Left lung (tissue), 4 donors: ENCODE measurements at regions not wholly inside any gene's neighbourhood (a gene's known extent, or its start where the extent isn't known, plus 50 kb on each side); places are given as distances from the start of the nearest gene placed in this dataset.

Experiments
- ATAC-seq: fragments of 200-7000 bp; cut with Tn5 transposase; one replicate; pipeline ENCODE4 v1.9.1; 2020; ENCODE audit warnings: moderate library complexity
- DNase-seq, 4 donors: peaks; one replicate each; pipeline ENCODE4 v3.0.0-alpha.2; 2013 to 2020
- H3K27ac ChIP-seq, 2 donors: fragments of 200-600 bp; sonication (generic) in 1 of 2; one replicate each; pipeline versions ENCODE4 v1.5.0 to v1.8.0; 2020 to 2021
- H3K27me3 ChIP-seq, 2 donors: fragments of 200-600 bp; sonication (generic) in 1 of 2; one replicate each; pipeline versions ENCODE4 v1.5.0 to v1.8.0; 2020 to 2021
- H3K36me3 ChIP-seq, 2 donors: fragments of 200-600 bp; sonication (generic) in 1 of 2; one replicate each; pipeline versions ENCODE4 v1.5.0 to v1.8.0; 2020 to 2021
- H3K4me1 ChIP-seq, 2 donors: fragments of 200-600 bp; one replicate each; pipeline ENCODE4 v1.8.0; 2021
- H3K4me3 ChIP-seq, 2 donors: fragments of 200-600 bp; sonication (generic) in 1 of 2; one replicate each; pipeline versions ENCODE4 v1.5.0 to v1.8.0; 2020 to 2021; ENCODE audit warnings: mild to moderate bottlenecking in 1 of 2
- H3K9me3 ChIP-seq, 2 donors: fragments of 200-600 bp; sonication (generic) in 1 of 2; one replicate each; pipeline versions ENCODE4 v1.5.0 to v1.8.0; 2020 to 2021
- CTCF ChIP-seq, 2 donors: fragments of 200-600 bp; sonication (generic) in 1 of 2; IDR thresholded peaks; one replicate each; pipeline versions ENCODE4 v1.5.0 to v1.8.0; 2021; ENCODE audit warnings: antibody characterized with exemption in 2 of 2
- intact Hi-C, 2 donors: fragments of 100-400 bp; cut with DNase I; formaldehyde crosslinking; loops; one replicate each; pipeline versions ENCODE4 v1.11.2 to v1.14.2; 2022
- donor health status: DM: no; HTN: yes; CAD: no.
- donor health status: DM: no; HTN: no; CAD: no.

GRCh38 chr7:21173436-21173835 lies 254.4 kb upstream of the SP4 start:
- no peak for TF ChIP-seq CTCF (IDR thresholded peaks at IDR 0.05)
- no peak overlapping the region for H3K27ac ChIP-seq
- no peaks in the 10 kb centered on the region for H3K9me3 ChIP-seq
- no peaks in the 10 kb centered on the region for H3K36me3 ChIP-seq
- no peaks in the 10 kb centered on the region for H3K4me1 ChIP-seq
- H3K4me3 ChIP-seq: no peak overlapping the region
- DNase-seq: no peak
- H3K27me3 ChIP-seq: peaks cover 9 to 21% of the 10 kb centered on the region in 2 donors
- ATAC-seq: no peak
- intact Hi-C loops: no loop called here

GRCh38 chr7:21175714-21176113 lies 252.2 kb upstream of the SP4 start:
- TF ChIP-seq CTCF (IDR thresholded peaks at IDR 0.05): no peak
- H3K27me3 ChIP-seq: no peaks in the 10 kb centered on the region
- no peak overlapping the region for H3K27ac ChIP-seq
- no peak overlapping the region for H3K4me3 ChIP-seq
- DNase-seq (no peak), ATAC-seq (no peak)
- H3K36me3 ChIP-seq: no peaks in the 10 kb centered on the region
- H3K9me3 ChIP-seq: no peaks in the 10 kb centered on the region
- intact Hi-C loops: no loop called here
- H3K4me1 ChIP-seq: no peaks in the 10 kb centered on the region

GRCh38 chr7:21184942-21185652 lies 242.8 kb upstream of the SP4 start:
- Histone ChIP-seq H3K4me3 (no peak overlapping the region), H3K4me1 (no peaks in the 10 kb centered on the region), H3K27me3 (no peaks in the 10 kb centered on the region), H3K27ac (no peak overlapping the region), H3K9me3 (peaks cover 0 to 2% of the 10 kb centered on the region in 2 donors), H3K36me3 (no peaks in the 10 kb centered on the region)
- ATAC-seq (no peak), DNase-seq (no peak)
- TF ChIP-seq CTCF (IDR thresholded peaks at IDR 0.05): no peak
- intact Hi-C loops: no loop called here

- no peak overlapping the region for H3K4me3 ChIP-seq
- TF ChIP-seq CTCF (IDR thresholded peaks at IDR 0.05): no peak
- H3K27ac ChIP-seq: no peak overlapping the region
- no peaks in the 10 kb centered on the region for H3K4me1 ChIP-seq
- H3K27me3 ChIP-seq: no peaks in the 10 kb centered on the region
- peaks cover 0 to 2% of the 10 kb centered on the region in 2 donors for H3K9me3 ChIP-seq
- intact Hi-C loops: no loop called here
- no peaks in the 10 kb centered on the region for H3K36me3 ChIP-seq
- no peak for ATAC-seq
- DNase-seq: no peak
These were observed 242.1 kb upstream of the SP4 start for GRCh38 chr7:21185653-21186265.

- DNase-seq (no peak), ATAC-seq (no peak)
- no peak for TF ChIP-seq CTCF (IDR thresholded peaks at IDR 0.05)
- no peaks in the 10 kb centered on the region for H3K9me3 ChIP-seq
- no peaks in the 10 kb centered on the region for H3K36me3 ChIP-seq
- no peak overlapping the region for H3K4me3 ChIP-seq
- intact Hi-C loops: no loop called here
- H3K27ac ChIP-seq: no peak overlapping the region
- no peaks in the 10 kb centered on the region for H3K4me1 ChIP-seq
- no peaks in the 10 kb centered on the region for H3K27me3 ChIP-seq
These were observed 236.4 kb upstream of the SP4 start for GRCh38 chr7:21191321-21192073.
